ENCODE measurements at regions not wholly inside any gene's neighbourhood (a gene's known extent, or its start where the extent isn't known, plus 50 kb on each side); places are given as distances from the start of the nearest gene placed in this dataset.

DNA sequence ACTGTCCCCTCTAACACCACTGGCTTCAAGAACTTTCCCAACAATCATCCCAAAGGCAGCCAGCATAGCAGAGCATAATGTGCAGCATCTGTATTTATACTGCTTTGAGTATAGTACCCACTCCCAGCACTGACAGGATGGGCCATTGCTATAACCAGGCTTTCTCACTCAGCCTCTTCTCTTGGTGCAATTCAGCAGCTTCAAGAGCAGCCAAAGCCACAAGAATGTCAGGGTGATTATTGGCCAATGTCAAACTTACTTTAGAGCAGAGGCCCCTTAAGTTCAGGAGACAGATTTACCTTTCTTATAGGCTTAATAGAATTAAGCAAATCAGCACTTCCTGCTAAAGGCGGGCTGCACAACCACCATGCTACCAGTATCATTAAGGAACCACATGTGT, 232.4 kb upstream of the RSPO3 start:
- TF ChIP-seq, protein P1, sequence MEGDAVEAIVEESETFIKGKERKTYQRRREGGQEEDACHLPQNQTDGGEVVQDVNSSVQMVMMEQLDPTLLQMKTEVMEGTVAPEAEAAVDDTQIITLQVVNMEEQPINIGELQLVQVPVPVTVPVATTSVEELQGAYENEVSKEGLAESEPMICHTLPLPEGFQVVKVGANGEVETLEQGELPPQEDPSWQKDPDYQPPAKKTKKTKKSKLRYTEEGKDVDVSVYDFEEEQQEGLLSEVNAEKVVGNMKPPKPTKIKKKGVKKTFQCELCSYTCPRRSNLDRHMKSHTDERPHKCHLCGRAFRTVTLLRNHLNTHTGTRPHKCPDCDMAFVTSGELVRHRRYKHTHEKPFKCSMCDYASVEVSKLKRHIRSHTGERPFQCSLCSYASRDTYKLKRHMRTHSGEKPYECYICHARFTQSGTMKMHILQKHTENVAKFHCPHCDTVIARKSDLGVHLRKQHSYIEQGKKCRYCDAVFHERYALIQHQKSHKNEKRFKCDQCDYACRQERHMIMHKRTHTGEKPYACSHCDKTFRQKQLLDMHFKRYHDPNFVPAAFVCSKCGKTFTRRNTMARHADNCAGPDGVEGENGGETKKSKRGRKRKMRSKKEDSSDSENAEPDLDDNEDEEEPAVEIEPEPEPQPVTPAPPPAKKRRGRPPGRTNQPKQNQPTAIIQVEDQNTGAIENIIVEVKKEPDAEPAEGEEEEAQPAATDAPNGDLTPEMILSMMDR (IDR thresholded peaks at IDR 0.05) = no peak
- TF ChIP-seq POLR2A (IDR thresholded peaks at IDR 0.05) = no peak
